K562 (cell line): ENCODE measurements at regions not wholly inside any gene's neighbourhood (a gene's known extent, or its start where the extent isn't known, plus 50 kb on each side); places are given as distances from the start of the nearest gene placed in this dataset.

Experiments
- ATAC-seq: fragments of 200-7000 bp; cut with Tn5 transposase; 3 replicates; pipeline ENCODE4 v1.9.1; 2020; ENCODE audit warnings: moderate library complexity
- BruUV-seq: library from RNA; stranded (reverse); fragments of 400-500 nt; replicated peaks from 2 replicates; lab custom pipeline; 2021; lab: Mats Ljungman, UMichigan
- CTCF ChIA-PET: fragments of 300-600 bp; formaldehyde crosslinking; extraction: SDS; loops from one replicate; lab custom pipeline; 2021; ENCODE audit warnings: low intra/inter-chr PET ratio; lab: Yijun Ruan, JAX
- POLR2A ChIA-PET: fragments of 300-600, 350-650 bp; sonication (Branson Sonifier 250); formaldehyde crosslinking; extraction: SDS; loops from one replicate; lab custom pipeline; 2021; ENCODE audit warnings: antibody characterized with exemption, inconsistent platforms; lab: Yijun Ruan, JAX
- DNase-seq, 4 experiments: peaks; one replicate each; pipeline versions ENCODE4 v3.0.0 to v3.0.0-alpha.2; 2011 to 2018; ENCODE audit warnings: low spot score in 3 of 4, mixed read lengths in 3 of 4; ENCODE audit errors: extremely low read depth in 1 of 4
- FAIRE-seq: peaks from 2 replicates; lab custom pipeline; 2011; peaks lifted over from hg19 to GRCh38; lab: Jason Lieb, UNC
- H2AFZ ChIP-seq: 2 replicates; pipeline ENCODE4 v1.6.0; 2011; ENCODE audit warnings: low read depth, low read length, control low read depth, inconsistent platforms
- H3K27ac ChIP-seq: fragments of 200-600 bp; 3 replicates; pipeline ENCODE4 v1.8.0; 2011; ENCODE audit warnings: low read depth, mild to moderate bottlenecking, control low read depth, inconsistent platforms, low read length, moderate library complexity, mixed read lengths; ENCODE audit errors: extremely low read depth
- H3K27me3 ChIP-seq, 2 experiments: fragments of 300-600 bp in 1 of 2; 2 replicates in 1 of 2; 3 replicates in 1 of 2; pipeline versions ENCODE4 v1.6.0 to v1.8.0; 2011; ENCODE audit warnings: inconsistent platforms in 2 of 2, low read length in 2 of 2, mild to moderate bottlenecking in 1 of 2, mixed read lengths in 1 of 2, moderate library complexity in 1 of 2; ENCODE audit not compliant: control insufficient read depth in 2 of 2, insufficient read depth in 2 of 2
- H3K36me3 ChIP-seq: fragments of 300-600 bp; 3 replicates; pipeline ENCODE4 v1.8.0; 2011; ENCODE audit warnings: mild to moderate bottlenecking, low read length, inconsistent platforms; ENCODE audit not compliant: control insufficient read depth, insufficient read depth
- H3K4me1 ChIP-seq, 2 experiments: fragments of 200-600 bp in 1 of 2; replicated peaks in 1 of 2; 2 replicates in 1 of 2; 3 replicates in 1 of 2; pipeline versions ENCODE4 v1.5.1 to v1.8.0; 2011; ENCODE audit warnings: inconsistent platforms in 2 of 2, low read length in 2 of 2, mild to moderate bottlenecking in 1 of 2, mixed read lengths in 1 of 2, moderate library complexity in 1 of 2; ENCODE audit not compliant: control insufficient read depth in 2 of 2, insufficient read depth in 2 of 2
- H3K4me2 ChIP-seq: 2 replicates; pipeline ENCODE4 v1.6.1; 2011; ENCODE audit warnings: low read length, control low read depth, inconsistent platforms, mixed read lengths; ENCODE audit not compliant: insufficient read depth
- H3K4me3 ChIP-seq: fragments of 200-600 bp; sonication (generic), shearing (Covaris generic); 2 replicates; pipeline ENCODE4 v1.5.1; 2016; ENCODE audit warnings: control low read depth, inconsistent platforms
- H3K79me2 ChIP-seq: fragments of 200-600 bp; 3 replicates; pipeline ENCODE4 v1.8.0; 2011; ENCODE audit warnings: low read length, inconsistent platforms; ENCODE audit not compliant: control insufficient read depth, insufficient read depth
- H3K9ac ChIP-seq, 2 experiments: 2 replicates each; pipeline versions ENCODE4 v1.6.0 to v1.6.1; 2011; ENCODE audit warnings: low read depth in 2 of 2, low read length in 2 of 2, control low read depth in 1 of 2, inconsistent platforms in 1 of 2, mild to moderate bottlenecking in 1 of 2, mixed read lengths in 1 of 2; ENCODE audit not compliant: insufficient read depth in 1 of 2
- H3K9me1 ChIP-seq: one replicate; pipeline ENCODE4 v1.6.0; 2011; ENCODE audit warnings: inconsistent platforms, mild to moderate bottlenecking, low read length, moderate library complexity; ENCODE audit not compliant: control insufficient read depth, insufficient read depth
- H3K9me3 ChIP-seq: replicated peaks from 2 replicates; pipeline ENCODE4 v1.5.1; 2011; ENCODE audit warnings: low read depth, low read length, inconsistent platforms; ENCODE audit not compliant: control insufficient read depth, insufficient read depth
- H4K20me1 ChIP-seq: replicated peaks from 2 replicates; pipeline ENCODE4 v1.6.1; 2011; ENCODE audit warnings: low read length, inconsistent platforms, mixed read lengths; ENCODE audit not compliant: control insufficient read depth, insufficient read depth
- CEBPG ChIP-seq, 3 experiments: fragments of 200-800 bp in 1 of 3; sonication (Bioruptor generic) in 1 of 3; sonication (generic) in 1 of 3; formaldehyde crosslinking in 1 of 3; IDR thresholded peaks in 2 of 3; conservative IDR thresholded peaks in 1 of 3; 2 replicates each; pipeline versions ENCODE4 v1.6.1 to v1.8.0; 2016 to 2022; ENCODE audit warnings: missing compliant biosample characterization in 2 of 3, missing genetic modification characterization in 2 of 3, mild to moderate bottlenecking in 1 of 3, missing genetic modification reagents in 1 of 3
- E2F8 ChIP-seq: fragments of 450-650 bp; IDR thresholded peaks from 2 replicates; pipeline ENCODE4 v1.7.1; 2018; ENCODE audit warnings: mild to moderate bottlenecking, low read depth; ENCODE audit not compliant: partially characterized antibody
- MAZ ChIP-seq, 2 experiments: fragments of 450-650 bp in 1 of 2; sonication (generic) in 1 of 2; formaldehyde crosslinking; IDR thresholded peaks in 1 of 2; conservative IDR thresholded peaks in 1 of 2; 2 replicates each; pipeline versions ENCODE4 v1.4.0 to v1.5.0; 2020; ENCODE audit warnings: mild to moderate bottlenecking in 1 of 2, missing genetic modification reagents in 1 of 2
- NCOA2 ChIP-seq, 2 experiments: fragments of 450-650 bp; IDR thresholded peaks; 2 replicates each; pipeline ENCODE4 v1.6.1; 2018; ENCODE audit warnings: mild to moderate bottlenecking in 2 of 2, moderate library complexity in 1 of 2; ENCODE audit not compliant: partially characterized antibody in 2 of 2
- PATZ1 ChIP-seq: fragments of 250-450 bp; sonication (Bioruptor Pico); IDR thresholded peaks from 2 replicates; pipeline ENCODE4 v1.5.0; 2020; ENCODE audit warnings: mild to moderate bottlenecking, borderline replicate concordance
- ZBTB17 ChIP-seq: fragments of 450-650 bp; formaldehyde crosslinking; IDR thresholded peaks from 2 replicates; pipeline ENCODE4 v1.4.0; 2020; ENCODE audit warnings: mild to moderate bottlenecking
- ZKSCAN3 ChIP-seq: fragments of 250-450 bp; sonication (Bioruptor Pico); IDR thresholded peaks from 2 replicates; pipeline ENCODE4 v1.4.0; 2020
- ZNF134 ChIP-seq: fragments of 250-450 bp; sonication (Bioruptor Pico); conservative IDR thresholded peaks from 2 replicates; pipeline ENCODE4 v1.4.0; 2020
- ZNF311 ChIP-seq: fragments of 250-450 bp; sonication (Bioruptor Pico); IDR thresholded peaks from 2 replicates; pipeline ENCODE4 v1.4.0; 2020; ENCODE audit warnings: mild to moderate bottlenecking, moderate library complexity
- WGBS: fragments of 100-300 bp; shearing (Covaris generic); methylation state at CpG from one replicate; pipeline ENCODE4 v1.1.6; 2016; ENCODE audit warnings: low coverage, mixed read lengths; ENCODE audit not compliant: insufficient coverage; ENCODE audit errors: missing lambda C conversion rate; 5-methylcytosine and 5-hydroxymethylcytosine counted together
- in situ Hi-C: fragments of 300-500 bp; cut with MboI; formaldehyde crosslinking; loops from 4 replicates; pipeline ENCODE4 v1.15.0; 2018; ENCODE audit warnings: inconsistent platforms, mixed read lengths
- intact Hi-C: fragments of 100-400 bp; cut with micrococcal nuclease; formaldehyde crosslinking; loops from 2 replicates; pipeline ENCODE4 v1.14.2; 2022

- ChIA-PET CTCF (no interaction called here), POLR2A (no interaction called here)
- FAIRE-seq, result no peak
- Histone ChIP-seq H3K27me3 (no peaks in the 10 kb centered on the region), H2AFZ (no peak overlapping the region), H3K9ac (no peak overlapping the region), H3K4me3 (no peak overlapping the region), H4K20me1 (no peaks in the 10 kb centered on the region), H3K4me2 (no peak overlapping the region), H3K79me2 (no peaks in the 10 kb centered on the region), H3K36me3 (no peaks in the 10 kb centered on the region), H3K27ac (no peak overlapping the region), H3K4me1 (no peaks in the 10 kb centered on the region), H3K9me3 (peaks cover 2% of the 10 kb centered on the region; the same call in 1 of the 2 replicates), H3K9me1 (no peaks in the 10 kb centered on the region)
- no TSS peak for BruUV-seq
- intact Hi-C loops, result no loop called here
- no peak for DNase-seq
- no peak for ATAC-seq
- TF ChIP-seq ZNF311, result peak; percentile 73; the same call in 1 of the 2 replicates
- peak; percentile 42; the same call in 1 of the 2 replicates for TF ChIP-seq ZBTB17
- TF ChIP-seq ZKSCAN3 (CRISPR knock-in tag), result no peak
- TF ChIP-seq MAZ (CRISPR knock-in tag; conservative IDR thresholded peaks at IDR 0.05 in 1 of 2, IDR thresholded peaks at IDR 0.05 in 1 of 2), result 0 out of 4 replicates have a peak, but pooled peaks of 1 of the 2 experiments have one; percentile 14
- in situ Hi-C loops, result no loop called here
- WGBS, result under 1% methylated on average over 7 of the region's 7 CpGs
These were observed 379.7 kb upstream of the TGFBR2 start for GRCh38 chr3:30226601-30227151.

- Histone ChIP-seq H2AFZ (no peak overlapping the region), H4K20me1 (no peaks in the 10 kb centered on the region), H3K9ac (no peak overlapping the region), H3K36me3 (no peaks in the 10 kb centered on the region), H3K4me3 (no peak overlapping the region), H3K4me1 (no peaks in the 10 kb centered on the region), H3K79me2 (no peaks in the 10 kb centered on the region), H3K4me2 (no peak overlapping the region), H3K9me3 (peaks cover 2% of the 10 kb centered on the region; the same call in 1 of the 2 replicates), H3K27me3 (no peaks in the 10 kb centered on the region), H3K9me1 (no peaks in the 10 kb centered on the region), H3K27ac (no peak overlapping the region)
- ChIA-PET CTCF (no interaction called here), POLR2A (no interaction called here)
- no TSS peak for BruUV-seq
- in situ Hi-C loops, result no loop called here
- FAIRE-seq (peak; percentile 46), ATAC-seq (no peak), DNase-seq (no peak)
- 6% methylated on average over 2 of the region's 2 CpGs for WGBS
- intact Hi-C loops, result no loop called here
- 0 out of 2 replicates have a peak, but pooled peaks have one; percentile 22 for TF ChIP-seq ZNF134 (CRISPR knock-in tag)
- no peak for TF ChIP-seq CEBPG (CRISPR knock-in tag; IDR thresholded peaks at IDR 0.05)
- TF ChIP-seq CEBPG (tag; conservative IDR thresholded peaks at IDR 0.05 in 1 of 2, IDR thresholded peaks at IDR 0.05 in 1 of 2), result peak in 1 of 2 experiments; percentile 34; a peak in 2 of 4 replicates
- TF ChIP-seq E2F8, result no peak
- TF ChIP-seq PATZ1 (CRISPR knock-in tag), result no peak
- no peak for TF ChIP-seq NCOA2 (IDR thresholded peaks at IDR 0.05; ENCODE audit: partially characterized antibody in 2 of 2)
These were observed 378.7 kb upstream of the TGFBR2 start for GRCh38 chr3:30227571-30228301.
